HCT116 (cell line): ENCODE measurements at regions not wholly inside any gene's neighbourhood (a gene's known extent, or its start where the extent isn't known, plus 50 kb on each side); places are given as distances from the start of the nearest gene placed in this dataset.

Experiments used
- ATAC-seq: fragments of 200-7000 bp; cut with Tn5 transposase; 2 replicates; pipeline ENCODE4 v1.9.1; 2020; ENCODE audit warnings: mild to moderate bottlenecking, moderate library complexity
- BruUV-seq: library from RNA; stranded (reverse); fragments of 400-500 nt; replicated peaks from 2 replicates; lab custom pipeline; 2021; lab: Mats Ljungman, UMichigan
- CTCF ChIA-PET: fragments of 300-600 bp; sonication (Branson Sonifier 250); formaldehyde crosslinking; loops from one replicate; lab custom pipeline; 2021; ENCODE audit warnings: antibody characterized with exemption; lab: Charles Lee
- POLR2A ChIA-PET: fragments of 300-600, 350-600 bp; sonication (Branson Sonifier 250); formaldehyde crosslinking; loops from one replicate; lab custom pipeline; 2021; ENCODE audit warnings: antibody characterized with exemption; lab: Charles Lee
- RAD21 ChIA-PET, 2 experiments: fragments of 300-600 bp; sonication (Branson Sonifier 250); formaldehyde crosslinking; loops; one replicate each; lab custom pipeline; 2023; ENCODE audit warnings: low total read pairs in 2 of 2; ENCODE audit not compliant: uncharacterized antibody in 2 of 2, unreplicated experiment in 2 of 2, low non-redundant PET in 1 of 2; lab: Charles Lee
- DNase-seq: peaks from one replicate; pipeline ENCODE4 v3.0.0-alpha.2; 2010; ENCODE audit warnings: low read depth, low spot score
- H2AFZ ChIP-seq: fragments of 200-600 bp; shearing (Covaris generic), sonication (generic); 2 replicates; pipeline ENCODE4 v1.6.1; 2017; ENCODE audit warnings: low read depth, mixed run types, mixed read lengths, antibody characterized with exemption, low read length; ENCODE audit not compliant: poor library complexity, severe bottlenecking
- H3K27ac ChIP-seq: 2 replicates; pipeline ENCODE4 v1.5.1; 2012; ENCODE audit warnings: low read depth, low read length
- H3K27me3 ChIP-seq: fragments of 200-600 bp; sonication (generic); 2 replicates; pipeline ENCODE4 v1.6.1; 2016; ENCODE audit warnings: mixed run types, low read length, mixed read lengths; ENCODE audit not compliant: insufficient read depth
- H3K36me3 ChIP-seq, 2 experiments: fragments of 200-500 bp in 1 of 2; fragments of 200-600 bp in 1 of 2; sonication (Bioruptor generic) in 1 of 2; sonication (generic) in 1 of 2; 2 replicates each; pipeline versions ENCODE4 v1.5.1 to v1.6.1; 2014 to 2016; ENCODE audit warnings: low read length in 2 of 2, inconsistent platforms in 1 of 2, mixed read lengths in 1 of 2, mixed run types in 1 of 2; ENCODE audit not compliant: insufficient read depth in 2 of 2, control insufficient read depth in 1 of 2
- H3K4me1 ChIP-seq, 2 experiments: fragments of 200-600 bp in 1 of 2; sonication (generic) in 1 of 2; 2 replicates each; pipeline versions ENCODE4 v1.5.1 to v1.6.1; 2012 to 2017; ENCODE audit warnings: low read length in 2 of 2, inconsistent platforms in 1 of 2, mild to moderate bottlenecking in 1 of 2, mixed read lengths in 1 of 2, mixed run types in 1 of 2, moderate library complexity in 1 of 2; ENCODE audit not compliant: insufficient read depth in 2 of 2, control insufficient read depth in 1 of 2
- H3K4me2 ChIP-seq: fragments of 200-600 bp; sonication (generic); 2 replicates; pipeline ENCODE4 v1.6.1; 2017; ENCODE audit warnings: mixed run types, low read length, mixed read lengths
- H3K4me3 ChIP-seq, 2 experiments: fragments of 200-600 bp in 1 of 2; sonication (generic) in 1 of 2; replicated peaks in 1 of 2; 2 replicates each; pipeline ENCODE4 v1.5.1; 2011 to 2016; ENCODE audit warnings: low read length in 2 of 2, control low read depth in 1 of 2, low read depth in 1 of 2, mild to moderate bottlenecking in 1 of 2, mixed read lengths in 1 of 2, mixed run types in 1 of 2
- H3K79me2 ChIP-seq: fragments of 200-600 bp; sonication (generic); 2 replicates; pipeline ENCODE4 v1.6.1; 2017; ENCODE audit warnings: mild to moderate bottlenecking, mixed run types, low read length, moderate library complexity, mixed read lengths; ENCODE audit not compliant: insufficient read depth
- H3K9ac ChIP-seq: fragments of 200-600 bp; sonication (generic); 2 replicates; pipeline ENCODE4 v1.6.1; 2016; ENCODE audit warnings: low read length, mixed read lengths
- H3K9me2 ChIP-seq: fragments of 200-600 bp; sonication (generic), shearing (Covaris generic); 2 replicates; pipeline ENCODE4 v1.6.1; 2017; ENCODE audit warnings: mixed run types, mild to moderate bottlenecking, moderate library complexity; ENCODE audit not compliant: insufficient read depth
- H3K9me3 ChIP-seq, 2 experiments: fragments of 200-500 bp in 1 of 2; fragments of 200-600 bp in 1 of 2; sonication (Bioruptor generic) in 1 of 2; sonication (generic) in 1 of 2; 2 replicates each; pipeline ENCODE4 v1.6.1; 2014 to 2017; ENCODE audit warnings: low read length in 2 of 2, mixed read lengths in 2 of 2, inconsistent platforms in 1 of 2, low read depth in 1 of 2, mild to moderate bottlenecking in 1 of 2, mixed run types in 1 of 2, moderate library complexity in 1 of 2; ENCODE audit not compliant: control insufficient read depth in 1 of 2, insufficient read depth in 1 of 2
- H4K20me1 ChIP-seq: fragments of 200-600 bp; sonication (generic), shearing (Covaris generic); 2 replicates; pipeline ENCODE4 v1.6.1; 2017; ENCODE audit warnings: mixed run types, mild to moderate bottlenecking, moderate library complexity; ENCODE audit not compliant: insufficient read depth
- ATF3 ChIP-seq: IDR thresholded peaks from 2 replicates; pipeline ENCODE4 v1.6.1; 2012
- CTCF ChIP-seq, 3 experiments: fragments of 200-600 bp in 1 of 3; sonication (generic) in 1 of 3; IDR thresholded peaks in 2 of 3; conservative IDR thresholded peaks in 1 of 3; 2 replicates each; pipeline ENCODE4 v1.5.1; 2012 to 2017; ENCODE audit warnings: low read depth in 2 of 3, low read length in 2 of 3, antibody characterized with exemption in 1 of 3, borderline replicate concordance in 1 of 3, control low read depth in 1 of 3, mild to moderate bottlenecking in 1 of 3, mixed read lengths in 1 of 3, mixed run types in 1 of 3, moderate library complexity in 1 of 3; ENCODE audit not compliant: insufficient read depth in 1 of 3
- EGR1 ChIP-seq: IDR thresholded peaks from 2 replicates; pipeline ENCODE4 v1.6.1; 2012; ENCODE audit warnings: low read depth
- ELF1 ChIP-seq: IDR thresholded peaks from 2 replicates; pipeline ENCODE4 v1.6.1; 2012; ENCODE audit warnings: low read depth, borderline replicate concordance
- EZH2 ChIP-seq: fragments of 200-600 bp; sonication (generic); IDR thresholded peaks from 2 replicates; pipeline ENCODE4 v1.6.1; 2017; ENCODE audit warnings: antibody characterized with exemption, mixed run types
- FOSL1 ChIP-seq: IDR thresholded peaks from 2 replicates; pipeline ENCODE4 v1.6.1; 2012; ENCODE audit warnings: low read depth
- JUND ChIP-seq: IDR thresholded peaks from 2 replicates; pipeline ENCODE4 v1.6.1; 2012
- MAX ChIP-seq: IDR thresholded peaks from 2 replicates; pipeline ENCODE4 v1.6.1; 2012
- POLR2A ChIP-seq: IDR thresholded peaks from 2 replicates; pipeline ENCODE4 v1.7.0; 2011; ENCODE audit warnings: borderline replicate concordance; ENCODE audit not compliant: insufficient read depth, insufficient read length; ENCODE audit errors: extremely low read depth
- POLR2AphosphoS5 ChIP-seq: IDR thresholded peaks from 2 replicates; pipeline ENCODE4 v1.6.1; 2011; ENCODE audit warnings: mild to moderate bottlenecking, low read depth, low read length, moderate library complexity
- RAD21 ChIP-seq: IDR thresholded peaks from 2 replicates; pipeline ENCODE4 v1.6.1; 2012; ENCODE audit warnings: low read depth, mild to moderate bottlenecking
- REST ChIP-seq: IDR thresholded peaks from 2 replicates; pipeline ENCODE4 v1.6.1; 2012; ENCODE audit warnings: low read depth
- SIN3A ChIP-seq: IDR thresholded peaks from 2 replicates; pipeline ENCODE4 v1.6.1; 2012; ENCODE audit warnings: low read depth
- SRF ChIP-seq: IDR thresholded peaks from 2 replicates; pipeline ENCODE4 v1.6.1; 2012; ENCODE audit warnings: low read depth
- TCF7L2 ChIP-seq: IDR thresholded peaks from 2 replicates; pipeline ENCODE4 v1.7.0; 2011; ENCODE audit warnings: borderline replicate concordance, inconsistent platforms; ENCODE audit not compliant: insufficient read depth, insufficient read length; ENCODE audit errors: extremely low read depth
- ZBTB33 ChIP-seq: IDR thresholded peaks from 2 replicates; pipeline ENCODE4 v1.6.1; 2011; ENCODE audit warnings: mild to moderate bottlenecking, low read length, moderate library complexity; ENCODE audit not compliant: insufficient replicate concordance; ENCODE audit errors: extremely low read depth
- ZFX ChIP-seq: fragments of 450-650 bp; IDR thresholded peaks from 2 replicates; pipeline ENCODE4 v1.6.1; 2017
- ZNF274 ChIP-seq: fragments of 200-500 bp; sonication (Bioruptor generic); IDR thresholded peaks from 2 replicates; pipeline ENCODE4 v1.6.1; 2014; ENCODE audit warnings: mild to moderate bottlenecking, low read depth, low read length, inconsistent platforms
- intact Hi-C: fragments of 100-400 bp; cut with micrococcal nuclease; formaldehyde crosslinking; loops from 2 replicates; pipeline ENCODE4 v1.10.0; 2022

GRCh38 chr1:184302346-184302745 lies 84.5 kb upstream of the C1orf21 start:
- no peak overlapping the region for H3K9ac ChIP-seq
- no peaks in the 10 kb centered on the region for H3K36me3 ChIP-seq
- ChIA-PET CTCF (no interaction called here), RAD21 (no interaction called here), POLR2A (no interaction called here)
- H3K9me2 ChIP-seq: no peaks in the 10 kb centered on the region
- no peaks in the 10 kb centered on the region for H3K27me3 ChIP-seq
- H2AFZ ChIP-seq: no peak overlapping the region
- H3K4me2 ChIP-seq: no peak overlapping the region
- no peaks in the 10 kb centered on the region for H3K9me3 ChIP-seq
- BruUV-seq: no TSS peak
- H3K79me2 ChIP-seq: no peaks in the 10 kb centered on the region
- no peak for DNase-seq
- ATAC-seq: no peak
- TF ChIP-seq ZFX (no peak), ATF3 (no peak), POLR2A (no peak), POLR2AphosphoS5 (no peak), EZH2 (no peak), MAX (no peak), EGR1 (no peak), ZBTB33 (no peak), ELF1 (no peak), CTCF (IDR thresholded peaks at IDR 0.05 in 2 of 3, conservative IDR thresholded peaks at IDR 0.05 in 1 of 3; ENCODE audit: borderline replicate concordance in 1 of 3, insufficient read depth in 1 of 3, low read depth in 2 of 3, low read length in 2 of 3) (no peak), FOSL1 (no peak), ZNF274 (no peak), SRF (no peak), TCF7L2 (no peak), SIN3A (no peak), JUND (no peak), REST (no peak), RAD21 (no peak)
- no peaks in the 10 kb centered on the region for H4K20me1 ChIP-seq
- no peak overlapping the region for H3K27ac ChIP-seq
- intact Hi-C loops: no loop called here
- H3K4me1 ChIP-seq: no peaks in the 10 kb centered on the region
- H3K4me3 ChIP-seq: no peak overlapping the region
